NCI-H146 treated with DMSO at 0.1 percent for 48 hours (cell line): ENCODE measurements at regions not wholly inside any gene's neighbourhood (a gene's known extent, or its start where the extent isn't known, plus 50 kb on each side); places are given as distances from the start of the nearest gene placed in this dataset.

Experiments
- DNase-seq: peaks from one replicate; lab custom pipeline; 2025; ENCODE audit not compliant: unreplicated experiment; lab: John Stamatoyannopoulos, UW

- DNase-seq, result no peak
Observed at GRCh38 chr11:69904161-69904973, 85.2 kb upstream of the FGF3 start.

- DNase-seq, result no peak
Observed at GRCh38 chr11:69904974-69905535, 85.8 kb upstream of the FGF3 start.

GRCh38 chr11:69905611-69906452 lies 86.6 kb upstream of the FGF3 start:
- no peak for DNase-seq

GRCh38 chr11:69906453-69906907 lies 87.3 kb upstream of the FGF3 start:
- DNase-seq, result no peak

GRCh38 chr11:69907611-69908010 lies 88.4 kb upstream of the FGF3 start:
- no peak for DNase-seq

- DNase-seq, result no peak
Observed at GRCh38 chr11:69908511-69909220, 89.5 kb upstream of the FGF3 start.

GRCh38 chr11:69909561-69910518 lies 90.6 kb upstream of the FGF3 start:
- DNase-seq, result no peak

- DNase-seq, result no peak
Observed at GRCh38 chr11:69910519-69911309, 91.5 kb upstream of the FGF3 start.

- no peak for DNase-seq
Observed at GRCh38 chr11:69911310-69912160, 92.3 kb upstream of the FGF3 start.

GRCh38 chr11:69912161-69912910 lies 93.1 kb upstream of the FGF3 start:
- no peak for DNase-seq

- DNase-seq, result no peak
Observed at GRCh38 chr11:69912911-69913451, 93.8 kb upstream of the FGF3 start.

GRCh38 chr11:69913591-69914285 lies 94.5 kb upstream of the FGF3 start:
- DNase-seq, result no peak

- DNase-seq, result no peak
Observed at GRCh38 chr11:69914286-69915150, 95.3 kb upstream of the FGF3 start.

- DNase-seq, result no peak
Observed at GRCh38 chr11:69915151-69915500, 95.9 kb upstream of the FGF3 start.

- DNase-seq, result no peak
Observed at GRCh38 chr11:69915501-69916250, 96.5 kb upstream of the FGF3 start.
